Erythroblast (primary cell): ENCODE measurements at regions not wholly inside any gene's neighbourhood (a gene's known extent, or its start where the extent isn't known, plus 50 kb on each side); places are given as distances from the start of the nearest gene placed in this dataset.

Experiments
- DNase-seq, 2 experiments: peaks; one replicate each; lab custom pipeline; 2025; lab: John Stamatoyannopoulos, UW
- GATA1 ChIP-seq: IDR thresholded peaks from 2 replicates; pipeline ENCODE4 v1.6.1; 2011; ENCODE audit warnings: low read depth, mild to moderate bottlenecking, control low read depth, low read length, moderate library complexity
- POLR2A ChIP-seq: IDR thresholded peaks from 2 replicates; pipeline ENCODE4 v1.6.1; 2011; ENCODE audit warnings: mild to moderate bottlenecking, low read length

DNA sequence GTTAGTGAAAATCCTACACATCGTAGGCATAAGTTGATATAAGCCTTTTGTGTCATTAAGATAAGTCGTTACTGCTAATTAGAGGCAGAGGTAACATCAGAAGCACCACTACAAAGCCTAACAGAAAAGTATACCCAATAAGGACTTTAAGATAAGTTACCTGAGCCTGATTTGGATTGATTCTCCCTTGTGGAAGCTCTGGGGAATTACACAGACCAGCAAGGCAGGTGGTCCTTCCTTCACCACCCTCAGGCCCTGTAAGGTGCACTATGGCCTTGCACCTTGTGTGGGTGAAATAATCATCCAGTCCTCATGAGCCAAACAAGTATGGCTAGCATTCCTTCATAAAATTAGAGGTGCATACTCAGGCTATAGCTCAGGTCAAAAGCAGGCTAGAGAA is 166.7 kb upstream of the CHRM3 start:
- no peak for DNase-seq
- TF ChIP-seq GATA1: no peak
- TF ChIP-seq POLR2A: no peak

DNA sequence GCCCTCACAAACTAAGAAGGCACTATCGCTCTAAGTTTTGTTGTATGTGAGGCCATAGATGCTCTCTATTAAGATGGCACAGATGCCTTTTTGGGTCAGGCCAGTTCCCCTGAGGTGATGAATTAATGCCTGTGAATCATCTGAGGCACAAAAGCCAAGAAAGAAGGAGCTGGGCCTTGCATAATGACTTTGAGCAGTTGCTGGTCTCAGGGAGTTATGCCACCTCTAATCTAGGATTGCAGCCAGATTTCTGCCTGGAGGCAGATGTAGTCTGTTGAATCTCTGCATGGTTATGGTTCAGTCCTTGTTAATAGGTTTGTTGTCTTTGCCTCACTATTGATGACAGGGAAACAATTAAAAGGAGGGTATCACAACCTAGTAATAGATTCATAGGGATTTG is 168.1 kb upstream of the CHRM3 start:
- no peak for TF ChIP-seq POLR2A
- TF ChIP-seq GATA1: no peak

DNA sequence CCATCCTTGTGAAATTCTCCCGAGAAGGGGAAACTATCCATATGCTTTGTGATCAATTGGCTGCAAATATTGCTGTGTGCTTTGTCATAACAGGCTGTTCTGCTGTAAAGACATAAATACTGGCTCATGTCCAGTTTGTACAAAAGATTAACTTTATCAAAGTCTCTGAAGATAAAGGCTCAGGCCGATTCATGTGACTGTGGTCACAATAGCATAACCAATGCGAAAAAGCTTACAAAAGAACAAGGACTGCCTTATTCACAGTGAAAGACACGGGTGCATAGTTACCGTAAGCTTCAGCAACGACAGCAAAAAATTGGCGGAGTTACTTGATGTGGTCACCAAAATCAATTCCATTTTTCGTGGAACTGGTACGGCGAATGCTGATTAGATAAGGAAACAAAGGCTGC is 173.6 kb upstream of the CHRM3 start:
- no peak for DNase-seq
- TF ChIP-seq GATA1 (no peak), POLR2A (no peak)

More for the DNA sequence above, 168.1 kb upstream of the CHRM3 start:
- DNase-seq: no peak

DNA sequence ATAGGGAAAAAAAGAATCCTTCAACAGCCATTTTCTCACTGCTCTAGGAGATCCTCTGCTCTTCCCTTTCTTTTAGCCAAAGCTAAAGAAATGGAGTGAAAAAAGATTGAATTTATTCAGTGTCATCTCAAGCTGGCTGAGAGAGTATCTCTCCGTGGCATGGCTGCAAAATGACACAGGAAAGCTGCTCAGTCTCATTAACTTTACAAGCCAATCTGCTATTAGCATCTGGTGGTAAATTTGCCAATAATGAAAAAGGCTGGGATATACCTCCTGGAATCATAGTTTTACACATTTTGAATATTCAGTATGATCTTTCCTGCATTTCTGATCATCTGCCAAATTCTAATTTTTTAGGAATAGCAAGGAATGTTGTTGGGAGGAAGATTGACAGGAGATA is 176.8 kb upstream of the CHRM3 start:
- no peak for DNase-seq
- TF ChIP-seq POLR2A: no peak
- TF ChIP-seq GATA1: no peak

DNA sequence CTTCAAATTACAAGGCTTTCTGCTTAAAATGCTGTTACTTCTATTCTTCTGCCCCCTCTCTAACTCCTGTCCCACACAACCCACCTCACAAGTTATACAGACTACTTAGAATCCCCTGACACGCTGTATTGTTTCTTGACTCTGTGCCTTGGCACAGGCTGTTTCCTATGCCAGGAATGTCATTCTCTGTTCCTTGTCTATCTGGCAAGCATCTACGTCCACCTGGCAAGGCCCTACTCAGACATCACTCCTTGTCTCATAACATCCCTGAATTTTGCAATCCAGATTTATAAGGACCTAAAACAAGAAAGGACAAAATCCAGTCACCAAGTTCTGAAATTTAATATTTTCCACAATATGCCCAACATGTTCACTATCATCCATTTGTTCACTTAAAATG is 182.0 kb upstream of the CHRM3 start:
- no peak for DNase-seq
- no peak for TF ChIP-seq POLR2A
- no peak for TF ChIP-seq GATA1

DNA sequence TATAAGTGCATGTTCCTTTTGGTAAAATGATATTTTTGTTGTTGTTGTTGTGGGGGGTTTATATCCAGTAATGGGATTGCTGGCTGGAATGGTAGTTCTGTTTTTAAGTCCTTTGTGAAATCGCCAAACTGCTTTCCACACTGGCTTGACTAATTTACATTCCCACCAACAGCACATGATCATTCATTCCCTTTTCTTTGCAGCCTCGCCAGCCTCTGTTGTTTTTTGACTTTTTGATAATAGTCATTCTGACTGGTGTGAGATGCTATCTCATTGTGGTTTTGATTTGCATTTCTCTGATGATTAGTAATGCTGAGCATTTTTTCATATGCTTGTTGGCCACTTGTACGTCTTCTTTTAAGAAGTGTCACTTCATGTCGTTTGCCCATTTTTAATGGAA is 188.5 kb upstream of the CHRM3 start:
- DNase-seq: no peak
- TF ChIP-seq GATA1 (no peak), POLR2A (no peak)

DNA sequence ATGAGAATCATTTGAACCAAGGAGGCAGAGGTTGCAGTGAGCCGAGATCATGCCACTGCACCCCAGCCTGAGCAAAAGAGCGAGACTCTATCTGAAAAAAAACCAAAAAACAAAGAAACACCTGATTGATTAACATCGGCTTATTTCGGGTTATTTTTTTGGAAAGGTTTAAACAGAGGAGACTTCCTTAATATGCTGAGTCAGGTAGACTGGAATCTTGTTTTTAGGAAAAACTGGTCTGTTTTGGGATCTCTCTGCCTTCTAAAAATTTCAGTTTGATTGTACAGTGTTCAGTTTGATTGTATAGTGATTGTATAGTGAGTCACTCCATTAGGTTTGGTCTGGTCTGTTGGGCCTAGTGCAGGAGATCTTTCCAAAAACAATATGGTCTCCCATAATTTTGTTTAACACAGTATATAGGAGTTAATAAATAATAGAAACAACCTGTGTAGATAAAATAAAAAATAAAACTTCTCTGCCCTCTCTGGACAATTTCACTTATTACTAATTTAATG is 196.3 kb upstream of the CHRM3 start:
- DNase-seq: no peak
- TF ChIP-seq GATA1 (no peak), POLR2A (no peak)

DNA sequence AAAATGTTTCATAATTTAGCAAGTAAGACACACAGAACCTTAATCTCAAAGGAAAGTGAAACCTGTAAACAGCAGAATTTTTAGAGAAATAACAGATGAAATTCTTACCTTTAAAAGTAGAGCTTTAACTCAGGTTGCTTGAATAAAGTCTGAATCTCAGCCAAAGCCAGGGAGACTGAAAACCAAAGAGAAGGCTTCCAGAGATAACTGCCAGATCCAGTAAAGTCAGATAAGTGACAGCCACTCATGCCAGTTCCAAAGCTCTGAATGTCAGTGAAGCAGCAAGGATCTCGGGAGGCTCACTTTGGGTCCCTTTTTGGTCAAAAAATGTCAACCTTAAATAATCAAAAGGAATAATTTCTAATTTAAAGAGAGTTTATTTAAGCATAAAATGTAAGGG is 199.9 kb upstream of the CHRM3 start:
- DNase-seq: no peak
- TF ChIP-seq GATA1 (no peak), POLR2A (no peak)

DNA sequence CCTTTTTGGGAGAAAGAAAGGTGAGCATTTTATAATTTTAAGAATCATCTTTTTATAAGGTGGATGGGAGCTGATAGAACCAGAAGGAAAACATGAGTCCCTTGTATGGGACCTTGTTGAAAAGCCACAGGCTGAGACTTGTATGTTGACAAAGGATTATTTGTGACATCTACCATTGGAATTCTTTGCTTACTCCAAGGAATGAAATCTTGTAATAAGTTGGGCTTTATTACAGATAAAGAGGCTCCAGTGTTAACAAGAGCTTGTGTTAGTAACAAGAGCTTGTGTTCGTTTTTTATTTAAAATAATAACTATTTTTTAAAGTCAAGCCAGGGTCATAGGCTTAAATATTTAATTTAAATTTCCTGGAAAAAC is 201.1 kb upstream of the CHRM3 start:
- TF ChIP-seq POLR2A (no peak), GATA1 (no peak)
- no peak for DNase-seq

DNA sequence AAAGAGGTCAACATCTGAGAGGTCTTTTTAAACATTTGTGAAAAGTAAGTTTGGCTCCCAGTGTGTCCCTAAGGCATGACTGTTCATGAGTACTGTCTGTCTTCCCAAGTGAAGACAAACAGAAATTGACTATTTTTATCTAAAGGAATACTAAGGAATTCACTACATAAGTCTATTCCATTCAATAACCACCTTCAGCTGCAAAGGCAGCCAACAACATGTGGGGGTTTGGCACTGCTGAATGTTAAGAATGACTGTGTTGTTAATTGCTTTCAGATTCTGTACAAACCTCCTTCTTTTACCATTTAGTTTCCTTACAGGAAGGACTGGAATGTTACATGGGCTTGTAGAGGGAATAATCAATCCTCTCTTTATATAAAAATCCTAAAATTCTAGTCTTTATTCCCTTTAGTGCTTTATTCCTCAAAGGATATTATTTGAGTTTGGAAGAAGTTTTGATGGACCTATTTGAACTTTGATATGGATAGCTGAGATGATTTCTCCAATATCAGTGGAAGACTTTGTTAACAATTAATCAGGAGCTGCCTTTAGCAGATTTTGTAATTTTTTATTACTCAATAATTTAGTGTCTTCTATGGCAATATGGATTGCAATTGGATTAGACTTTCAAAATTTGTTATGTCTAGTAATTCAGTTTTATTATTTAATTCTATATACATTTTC is 201.7 kb upstream of the CHRM3 start:
- no peak for DNase-seq
- TF ChIP-seq POLR2A (no peak), GATA1 (no peak)

DNA sequence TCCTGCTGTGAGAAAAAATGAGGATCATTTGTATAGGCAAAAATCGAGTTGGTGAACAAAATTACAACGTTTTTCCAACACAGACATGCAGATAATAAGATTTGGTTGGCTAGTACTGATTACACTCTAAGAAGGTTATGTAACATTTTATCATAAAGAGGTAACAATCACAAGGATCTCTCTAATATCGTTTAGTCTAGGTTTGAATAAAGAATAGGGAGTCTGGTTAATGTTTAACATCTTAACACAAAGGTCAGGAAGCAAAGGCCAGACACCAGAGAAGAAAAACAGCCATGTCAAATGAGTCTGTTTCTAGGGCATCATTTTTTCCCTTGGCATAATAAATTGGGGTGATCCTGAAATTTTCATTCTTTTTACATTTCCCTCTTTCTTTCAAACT is 207.4 kb upstream of the CHRM3 start:
- DNase-seq: no peak
- TF ChIP-seq POLR2A: no peak
- TF ChIP-seq GATA1: no peak

DNA sequence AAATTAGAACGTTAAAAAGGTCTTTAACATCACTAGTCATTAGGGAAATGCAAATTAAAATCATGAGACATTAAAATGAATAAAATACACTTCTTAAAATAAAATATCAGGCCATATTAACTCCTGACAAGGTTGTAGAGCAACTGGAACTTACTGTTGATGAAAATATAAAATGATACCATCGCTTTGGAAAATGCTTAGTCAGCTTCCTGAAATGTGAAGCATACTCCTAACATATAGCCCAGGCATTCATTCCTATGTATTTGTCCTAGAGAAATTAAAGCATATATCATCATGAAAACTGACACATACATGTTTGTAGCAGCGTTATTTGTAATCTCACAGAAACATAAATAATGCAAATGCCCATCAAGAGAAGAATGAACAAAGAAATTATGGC is 211.5 kb upstream of the CHRM3 start:
- DNase-seq: no peak
- TF ChIP-seq POLR2A: no peak
- TF ChIP-seq GATA1: no peak

DNA sequence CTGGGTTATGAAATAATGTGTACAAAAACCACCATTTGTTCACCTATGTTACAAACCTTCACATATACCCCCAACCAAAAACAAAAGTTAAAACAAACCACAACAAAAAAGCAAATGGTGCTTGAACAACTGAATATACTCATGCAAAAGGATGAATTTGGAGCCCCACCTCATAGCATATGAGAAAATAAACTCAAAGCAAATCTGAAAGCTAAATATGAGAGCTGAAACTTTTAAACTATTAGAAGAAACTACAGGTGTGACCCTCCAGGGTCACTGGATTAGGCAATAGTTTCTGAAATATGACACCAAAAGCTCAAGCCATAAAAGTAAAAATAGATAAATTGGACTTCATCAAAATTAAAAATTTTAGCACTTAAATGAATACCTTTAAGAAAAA is 215.5 kb upstream of the CHRM3 start:
- DNase-seq: no peak
- no peak for TF ChIP-seq GATA1
- TF ChIP-seq POLR2A: no peak

DNA sequence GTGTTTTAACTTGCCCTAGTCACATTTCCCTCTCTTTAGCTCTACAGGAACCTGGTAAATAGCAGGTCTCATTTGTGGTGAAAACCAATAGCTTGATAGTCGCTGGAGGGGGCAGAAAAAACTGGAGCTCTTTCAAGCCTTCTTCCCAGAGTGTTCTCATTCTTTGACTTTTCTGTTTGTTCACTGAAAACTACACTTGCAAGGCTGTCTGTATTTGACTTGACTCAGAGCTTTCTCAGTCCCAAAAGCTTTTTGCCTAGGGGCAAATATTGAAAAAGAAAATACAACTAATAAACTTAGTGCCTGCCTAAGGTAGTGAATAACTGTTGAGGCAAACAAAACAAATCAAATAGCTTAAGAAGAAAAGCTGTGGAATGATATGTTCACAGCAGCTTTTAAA is 217.1 kb upstream of the CHRM3 start:
- DNase-seq: no peak
- TF ChIP-seq POLR2A (no peak), GATA1 (no peak)
